K562 (cell line): ENCODE measurements at regions not wholly inside any gene's neighbourhood (a gene's known extent, or its start where the extent isn't known, plus 50 kb on each side); places are given as distances from the start of the nearest gene placed in this dataset.

Source experiments
- CHD2 ChIP-seq: IDR thresholded peaks from 2 replicates; pipeline ENCODE4 v1.6.1; 2011; ENCODE audit warnings: low read depth, low read length
- FIP1L1 ChIP-seq: fragments of 200-400 bp; formaldehyde crosslinking; IDR thresholded peaks from 2 replicates; pipeline ENCODE4 v1.6.1; 2018; ENCODE audit warnings: mild to moderate bottlenecking, low read depth, low read length; ENCODE audit not compliant: poor library complexity, severe bottlenecking
- PHB2 ChIP-seq: fragments of 450-650 bp; IDR thresholded peaks from 2 replicates; pipeline ENCODE4 v1.6.1; 2017; ENCODE audit warnings: low read depth
- SMAD3 ChIP-seq: fragments of 450-650 bp; formaldehyde crosslinking; conservative IDR thresholded peaks from 2 replicates; pipeline ENCODE4 v1.4.0; 2020; ENCODE audit warnings: mild to moderate bottlenecking
- SMAD4 ChIP-seq: fragments of 250-450 bp; sonication (Bioruptor Pico); conservative IDR thresholded peaks from 2 replicates; pipeline ENCODE4 v1.8.0; 2021; ENCODE audit warnings: inconsistent platforms, mild to moderate bottlenecking, moderate library complexity
- ZBTB7A ChIP-seq: IDR thresholded peaks from 2 replicates; pipeline ENCODE4 v1.6.1; 2011; ENCODE audit warnings: low read depth, mild to moderate bottlenecking, low read length, moderate library complexity, borderline replicate concordance; ENCODE audit not compliant: control insufficient read depth
- ZKSCAN8 ChIP-seq: fragments of 200-800 bp; sonication (Bioruptor generic); IDR thresholded peaks from 2 replicates; pipeline ENCODE4 v1.6.1; 2016; ENCODE audit warnings: missing genetic modification characterization, missing compliant biosample characterization
- ZNF124 ChIP-seq: sonication (generic); formaldehyde crosslinking; IDR thresholded peaks from 2 replicates; pipeline ENCODE4 v1.8.1; 2022; ENCODE audit warnings: missing genetic modification reagents
- TF ChIP-seq, protein P1 (sequence below): fragments of 450-650 bp; IDR thresholded peaks from 2 replicates; pipeline ENCODE4 v1.6.1; 2016; ENCODE audit warnings: borderline replicate concordance
- TF ChIP-seq, protein P2 (sequence below), 2 experiments: fragments of 450-650 bp; conservative IDR thresholded peaks; 2 replicates each; pipeline ENCODE4 v1.6.1; 2017; ENCODE audit warnings: mild to moderate bottlenecking in 2 of 2, moderate library complexity in 2 of 2
- TF ChIP-seq, protein P3 (sequence below): fragments of 450-650 bp; IDR thresholded peaks from 2 replicates; pipeline ENCODE4 v1.6.1; 2016; ENCODE audit warnings: mild to moderate bottlenecking

DNA sequence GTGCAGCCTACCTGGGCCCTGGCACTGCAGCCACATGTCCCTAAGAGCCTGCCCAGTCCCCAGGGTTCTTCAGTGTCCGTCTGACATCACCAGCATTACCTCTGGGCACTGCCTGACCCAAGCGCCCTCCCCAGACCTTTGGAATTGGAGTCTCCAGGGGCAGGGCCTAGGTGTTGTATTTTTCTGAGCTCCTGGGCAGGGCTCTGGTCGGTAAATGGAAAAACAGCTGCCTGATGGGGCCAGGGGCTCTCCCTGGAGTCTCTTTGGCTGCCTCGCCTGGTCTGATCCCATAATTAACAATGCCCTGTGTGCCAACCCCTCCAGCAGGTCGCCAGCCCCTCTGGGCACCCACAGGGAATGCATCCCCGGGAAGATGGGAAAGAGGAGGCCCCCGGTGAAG lies 710.2 kb downstream of the BRD1 start (continued):
- TF ChIP-seq CHD2 = no peak
- no peak for TF ChIP-seq SMAD4
- TF ChIP-seq, protein P1, sequence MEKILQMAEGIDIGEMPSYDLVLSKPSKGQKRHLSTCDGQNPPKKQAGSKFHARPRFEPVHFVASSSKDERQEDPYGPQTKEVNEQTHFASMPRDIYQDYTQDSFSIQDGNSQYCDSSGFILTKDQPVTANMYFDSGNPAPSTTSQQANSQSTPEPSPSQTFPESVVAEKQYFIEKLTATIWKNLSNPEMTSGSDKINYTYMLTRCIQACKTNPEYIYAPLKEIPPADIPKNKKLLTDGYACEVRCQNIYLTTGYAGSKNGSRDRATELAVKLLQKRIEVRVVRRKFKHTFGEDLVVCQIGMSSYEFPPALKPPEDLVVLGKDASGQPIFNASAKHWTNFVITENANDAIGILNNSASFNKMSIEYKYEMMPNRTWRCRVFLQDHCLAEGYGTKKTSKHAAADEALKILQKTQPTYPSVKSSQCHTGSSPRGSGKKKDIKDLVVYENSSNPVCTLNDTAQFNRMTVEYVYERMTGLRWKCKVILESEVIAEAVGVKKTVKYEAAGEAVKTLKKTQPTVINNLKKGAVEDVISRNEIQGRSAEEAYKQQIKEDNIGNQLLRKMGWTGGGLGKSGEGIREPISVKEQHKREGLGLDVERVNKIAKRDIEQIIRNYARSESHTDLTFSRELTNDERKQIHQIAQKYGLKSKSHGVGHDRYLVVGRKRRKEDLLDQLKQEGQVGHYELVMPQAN = no peak
- no peak for TF ChIP-seq ZKSCAN8 (CRISPR knock-in tag)
- no peak for TF ChIP-seq ZBTB7A
- TF ChIP-seq ZNF124 (CRISPR knock-in tag) = no peak
- no peak for TF ChIP-seq FIP1L1
- TF ChIP-seq, protein P2, sequence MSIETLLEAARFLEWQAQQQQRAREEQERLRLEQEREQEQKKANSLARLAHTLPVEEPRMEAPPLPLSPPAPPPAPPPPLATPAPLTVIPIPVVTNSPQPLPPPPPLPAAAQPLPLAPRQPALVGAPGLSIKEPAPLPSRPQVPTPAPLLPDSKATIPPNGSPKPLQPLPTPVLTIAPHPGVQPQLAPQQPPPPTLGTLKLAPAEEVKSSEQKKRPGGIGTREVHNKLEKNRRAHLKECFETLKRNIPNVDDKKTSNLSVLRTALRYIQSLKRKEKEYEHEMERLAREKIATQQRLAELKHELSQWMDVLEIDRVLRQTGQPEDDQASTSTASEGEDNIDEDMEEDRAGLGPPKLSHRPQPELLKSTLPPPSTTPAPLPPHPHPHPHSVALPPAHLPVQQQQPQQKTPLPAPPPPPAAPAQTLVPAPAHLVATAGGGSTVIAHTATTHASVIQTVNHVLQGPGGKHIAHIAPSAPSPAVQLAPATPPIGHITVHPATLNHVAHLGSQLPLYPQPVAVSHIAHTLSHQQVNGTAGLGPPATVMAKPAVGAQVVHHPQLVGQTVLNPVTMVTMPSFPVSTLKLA (conservative IDR thresholded peaks at IDR 0.05) = no peak
- TF ChIP-seq SMAD3 (CRISPR knock-in tag) = no peak
- TF ChIP-seq, protein P3, sequence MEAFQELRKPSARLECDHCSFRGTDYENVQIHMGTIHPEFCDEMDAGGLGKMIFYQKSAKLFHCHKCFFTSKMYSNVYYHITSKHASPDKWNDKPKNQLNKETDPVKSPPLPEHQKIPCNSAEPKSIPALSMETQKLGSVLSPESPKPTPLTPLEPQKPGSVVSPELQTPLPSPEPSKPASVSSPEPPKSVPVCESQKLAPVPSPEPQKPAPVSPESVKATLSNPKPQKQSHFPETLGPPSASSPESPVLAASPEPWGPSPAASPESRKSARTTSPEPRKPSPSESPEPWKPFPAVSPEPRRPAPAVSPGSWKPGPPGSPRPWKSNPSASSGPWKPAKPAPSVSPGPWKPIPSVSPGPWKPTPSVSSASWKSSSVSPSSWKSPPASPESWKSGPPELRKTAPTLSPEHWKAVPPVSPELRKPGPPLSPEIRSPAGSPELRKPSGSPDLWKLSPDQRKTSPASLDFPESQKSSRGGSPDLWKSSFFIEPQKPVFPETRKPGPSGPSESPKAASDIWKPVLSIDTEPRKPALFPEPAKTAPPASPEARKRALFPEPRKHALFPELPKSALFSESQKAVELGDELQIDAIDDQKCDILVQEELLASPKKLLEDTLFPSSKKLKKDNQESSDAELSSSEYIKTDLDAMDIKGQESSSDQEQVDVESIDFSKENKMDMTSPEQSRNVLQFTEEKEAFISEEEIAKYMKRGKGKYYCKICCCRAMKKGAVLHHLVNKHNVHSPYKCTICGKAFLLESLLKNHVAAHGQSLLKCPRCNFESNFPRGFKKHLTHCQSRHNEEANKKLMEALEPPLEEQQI = no peak
- TF ChIP-seq PHB2 = no peak
